ENCODE measurements at regions not wholly inside any gene's neighbourhood (a gene's known extent, or its start where the extent isn't known, plus 50 kb on each side); places are given as distances from the start of the nearest gene placed in this dataset.

- no peak for TF ChIP-seq CTCF (IDR thresholded peaks at IDR 0.05; ENCODE audit: low read depth, low read length, poor library complexity, severe bottlenecking)
- TF ChIP-seq EZH2phosphoT487 (IDR thresholded peaks at IDR 0.05; ENCODE audit: borderline replicate concordance, low read length): no peak
Measured at GRCh38 chr1:66431999-66432398, 102.0 kb upstream of the SGIP1 start.

Data from DOHH2 (cell line).